SK-N-SH (cell line): ENCODE measurements at regions not wholly inside any gene's neighbourhood (a gene's known extent, or its start where the extent isn't known, plus 50 kb on each side); places are given as distances from the start of the nearest gene placed in this dataset.

ENCODE experiments used
- CTCF ChIA-PET: fragments of 300-600, 350-600 bp; formaldehyde crosslinking; extraction: SDS; loops from one replicate; lab custom pipeline; 2021; lab: Yijun Ruan, JAX
- POLR2A ChIA-PET: fragments of 350-600 bp; sonication (Branson Sonifier 250); formaldehyde crosslinking; extraction: SDS; loops from one replicate; lab custom pipeline; 2020; ENCODE audit warnings: antibody characterized with exemption, inconsistent platforms; lab: Yijun Ruan, JAX
- DNase-seq: peaks from one replicate; pipeline ENCODE4 v3.0.0; 2012
- H2AFZ ChIP-seq: fragments of 200-600 bp; sonication (generic); 2 replicates; pipeline ENCODE4 v1.8.1; 2016; ENCODE audit warnings: antibody characterized with exemption, mild to moderate bottlenecking, low read depth
- H3F3A ChIP-seq: fragments of 200-600 bp; sonication (generic); replicated peaks from 2 replicates; pipeline ENCODE3; 2016; ENCODE audit warnings: antibody characterized with exemption, mild to moderate bottlenecking; ENCODE audit not compliant: insufficient read depth
- H3K27ac ChIP-seq, 2 experiments: fragments of 200-500 bp in 1 of 2; fragments of 200-600 bp in 1 of 2; sonication (Bioruptor generic) in 1 of 2; sonication (generic), shearing (Covaris generic) in 1 of 2; 2 replicates each; pipeline versions ENCODE4 v1.5.1 to v1.6.1; 2014 to 2016; ENCODE audit warnings: low read depth in 2 of 2, inconsistent platforms in 1 of 2, low read length in 1 of 2, mild to moderate bottlenecking in 1 of 2, mixed read lengths in 1 of 2
- H3K27me3 ChIP-seq: fragments of 200-600 bp; sonication (generic), shearing (Covaris generic); 2 replicates; pipeline ENCODE4 v1.6.1; 2016; ENCODE audit warnings: mixed run types; ENCODE audit not compliant: insufficient read depth
- H3K36me3 ChIP-seq, 2 experiments: fragments of 200-500 bp in 1 of 2; fragments of 200-600 bp in 1 of 2; sonication (Bioruptor generic) in 1 of 2; sonication (generic) in 1 of 2; replicated peaks in 1 of 2; 2 replicates each; pipeline versions ENCODE3 to v1.5.1; 2014 to 2016; ENCODE audit warnings: low read length in 1 of 2, mild to moderate bottlenecking in 1 of 2; ENCODE audit not compliant: insufficient read depth in 2 of 2, control insufficient read depth in 1 of 2
- H3K4me1 ChIP-seq, 2 experiments: fragments of 200-500 bp in 1 of 2; fragments of 200-600 bp in 1 of 2; sonication (Bioruptor generic) in 1 of 2; sonication (generic), shearing (Covaris generic) in 1 of 2; 2 replicates each; pipeline versions ENCODE4 v1.5.1 to v1.6.1; 2014 to 2016; ENCODE audit warnings: low read depth in 1 of 2, low read length in 1 of 2, mixed run types in 1 of 2; ENCODE audit not compliant: insufficient read depth in 2 of 2, control insufficient read depth in 1 of 2
- H3K4me2 ChIP-seq: fragments of 200-600 bp; sonication (generic), shearing (Covaris generic); 2 replicates; pipeline ENCODE4 v1.6.1; 2017; ENCODE audit warnings: mixed run types
- H3K4me3 ChIP-seq, 2 experiments: fragments of 200-500 bp in 1 of 2; fragments of 200-600 bp in 1 of 2; sonication (Bioruptor generic) in 1 of 2; sonication (generic), shearing (Covaris generic) in 1 of 2; 2 replicates each; pipeline versions ENCODE4 v1.5.1 to v1.8.1; 2014 to 2016; ENCODE audit warnings: low read depth in 2 of 2, inconsistent platforms in 1 of 2, low read length in 1 of 2, mild to moderate bottlenecking in 1 of 2, mixed read lengths in 1 of 2, moderate library complexity in 1 of 2
- H3K79me2 ChIP-seq: fragments of 200-600 bp; sonication (generic); 2 replicates; pipeline ENCODE4 v1.8.1; 2017; ENCODE audit warnings: mild to moderate bottlenecking; ENCODE audit not compliant: insufficient read depth
- H3K9ac ChIP-seq: fragments of 200-600 bp; sonication (generic); 2 replicates; pipeline ENCODE4 v1.6.1; 2017; ENCODE audit warnings: mixed run types
- H3K9me2 ChIP-seq: fragments of 200-600 bp; sonication (generic); 2 replicates; pipeline ENCODE4 v1.6.1; 2017; ENCODE audit warnings: mixed run types
- H3K9me3 ChIP-seq: fragments of 200-600 bp; sonication (generic); 2 replicates; pipeline ENCODE4 v1.6.1; 2017; ENCODE audit warnings: mixed run types, mild to moderate bottlenecking, moderate library complexity
- H4K20me1 ChIP-seq: fragments of 200-600 bp; sonication (generic); 2 replicates; pipeline ENCODE4 v1.6.1; 2017; ENCODE audit warnings: mild to moderate bottlenecking, mixed run types; ENCODE audit not compliant: insufficient read depth
- CHD2 ChIP-seq: fragments of 150-350 bp; IDR thresholded peaks from 2 replicates; pipeline ENCODE4 v1.6.1; 2018; ENCODE audit warnings: low read length; ENCODE audit not compliant: partially characterized antibody
- EZH2phosphoT487 ChIP-seq: fragments of 200-600 bp; sonication (generic); IDR thresholded peaks from 2 replicates; pipeline ENCODE4 v1.6.1; 2017; ENCODE audit warnings: low read depth, mixed run types, mild to moderate bottlenecking, antibody characterized with exemption, moderate library complexity, borderline replicate concordance
- FOSL2 ChIP-seq: IDR thresholded peaks from 2 replicates; pipeline ENCODE4 v1.4.0; 2012; ENCODE audit warnings: low read depth, mild to moderate bottlenecking, moderate library complexity, borderline replicate concordance
- GABPA ChIP-seq: IDR thresholded peaks from 2 replicates; pipeline ENCODE4 v1.4.0; 2012; ENCODE audit warnings: low read depth, mild to moderate bottlenecking
- GATA2 ChIP-seq: sonication (generic); formaldehyde crosslinking; IDR thresholded peaks from 2 replicates; pipeline ENCODE4 v1.5.0; 2020; ENCODE audit warnings: mild to moderate bottlenecking, missing genetic modification reagents
- JUND ChIP-seq: IDR thresholded peaks from 2 replicates; pipeline ENCODE4 v1.4.0; 2012
- MEF2A ChIP-seq: IDR thresholded peaks from 2 replicates; pipeline ENCODE4 v1.4.0; 2012; ENCODE audit warnings: low read depth, borderline replicate concordance
- NFIC ChIP-seq: IDR thresholded peaks from 2 replicates; pipeline ENCODE4 v1.4.0; 2012; ENCODE audit warnings: borderline replicate concordance
- POLR2AphosphoS5 ChIP-seq: IDR thresholded peaks from 2 replicates; pipeline ENCODE4 v1.6.1; 2012; ENCODE audit warnings: low read depth, low read length
- RCOR1 ChIP-seq: fragments of 150-350 bp; IDR thresholded peaks from 2 replicates; pipeline ENCODE4 v1.6.1; 2017; ENCODE audit warnings: antibody characterized with exemption, low read length
- RFX5 ChIP-seq: IDR thresholded peaks from 2 replicates; pipeline ENCODE4 v1.6.1; 2012; ENCODE audit warnings: mild to moderate bottlenecking, improper control_type of control experiment, low read length
- RXRA ChIP-seq: IDR thresholded peaks from 2 replicates; pipeline ENCODE4 v1.4.0; 2012; ENCODE audit warnings: low read depth, mild to moderate bottlenecking, borderline replicate concordance
- TAF1 ChIP-seq: IDR thresholded peaks from 2 replicates; pipeline ENCODE4 v1.6.1; 2012; ENCODE audit warnings: low read depth, mild to moderate bottlenecking, low read length, moderate library complexity, borderline replicate concordance
- TEAD4 ChIP-seq: IDR thresholded peaks from 2 replicates; pipeline ENCODE4 v1.4.0; 2012; ENCODE audit warnings: mild to moderate bottlenecking, borderline replicate concordance; ENCODE audit not compliant: insufficient read depth
- WGBS: methylation state at CpG from one replicate; pipeline ENCODE4 v1.1.6; 2017; ENCODE audit warnings: low lambda C conversion rate; 5-methylcytosine and 5-hydroxymethylcytosine counted together
- TF ChIP-seq, protein P1 (sequence below): IDR thresholded peaks from 2 replicates; pipeline ENCODE4 v1.4.0; 2012; ENCODE audit warnings: low read depth
- TF ChIP-seq, protein P2 (sequence below): IDR thresholded peaks from 2 replicates; pipeline ENCODE4; 2012
- TF ChIP-seq, protein P3 (sequence below): IDR thresholded peaks from 2 replicates; pipeline ENCODE4 v1.4.0; 2012; ENCODE audit warnings: low read depth, borderline replicate concordance
- TF ChIP-seq, protein P4 (sequence below): IDR thresholded peaks from 2 replicates; pipeline ENCODE4 v1.4.0; 2012; ENCODE audit warnings: low read depth, borderline replicate concordance
- TF ChIP-seq, protein P5 (sequence below): fragments of 200-600 bp; sonication (generic); IDR thresholded peaks from 2 replicates; pipeline ENCODE4 v1.6.1; 2017; ENCODE audit warnings: antibody characterized with exemption, mild to moderate bottlenecking, moderate library complexity

DNA sequence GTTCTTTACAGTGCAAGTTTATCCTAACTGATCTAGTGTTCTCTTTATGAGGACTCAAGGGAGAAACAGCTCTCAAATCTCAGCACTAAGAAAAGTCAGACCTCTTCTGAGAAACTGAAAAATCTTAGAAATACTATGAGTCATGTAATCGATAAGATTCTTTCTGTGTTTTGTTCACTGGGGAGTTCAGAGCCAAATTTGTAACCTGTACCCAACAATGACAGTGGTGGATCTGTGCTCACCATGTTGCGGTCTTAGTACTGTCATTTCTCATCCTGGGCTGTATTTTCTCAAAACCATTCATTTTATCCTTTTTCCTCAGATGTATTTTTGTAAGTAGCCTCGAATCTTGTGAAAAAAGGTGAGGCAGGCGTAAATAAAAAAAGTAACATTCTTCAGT, 146.4 kb downstream of the ACER2 start:
- no peak overlapping the region for H2AFZ ChIP-seq
- H4K20me1 ChIP-seq = no peaks in the 10 kb centered on the region
- H3K27me3 ChIP-seq = no peaks in the 10 kb centered on the region; the same call in 1 of the 2 replicates
- no peak for DNase-seq
- H3K27ac ChIP-seq = no peak overlapping the region
- H3F3A ChIP-seq = no peaks in the 10 kb centered on the region
- H3K9me2 ChIP-seq = no peaks in the 10 kb centered on the region
- ChIA-PET POLR2A (no interaction called here), CTCF (no interaction called here)
- no peaks in the 10 kb centered on the region for H3K79me2 ChIP-seq
- TF ChIP-seq, protein P1, sequence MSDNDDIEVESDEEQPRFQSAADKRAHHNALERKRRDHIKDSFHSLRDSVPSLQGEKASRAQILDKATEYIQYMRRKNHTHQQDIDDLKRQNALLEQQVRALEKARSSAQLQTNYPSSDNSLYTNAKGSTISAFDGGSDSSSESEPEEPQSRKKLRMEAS = no peak
- TF ChIP-seq GATA2 (CRISPR knock-in tag) (no peak), FOSL2 (no peak), CHD2 (no peak), EZH2phosphoT487 (no peak), GABPA (no peak), RXRA (no peak), NFIC (no peak), RFX5 (no peak), MEF2A (no peak), POLR2AphosphoS5 (no peak), RCOR1 (no peak), JUND (no peak), TEAD4 (no peak), TAF1 (no peak)
- TF ChIP-seq, protein P2, sequence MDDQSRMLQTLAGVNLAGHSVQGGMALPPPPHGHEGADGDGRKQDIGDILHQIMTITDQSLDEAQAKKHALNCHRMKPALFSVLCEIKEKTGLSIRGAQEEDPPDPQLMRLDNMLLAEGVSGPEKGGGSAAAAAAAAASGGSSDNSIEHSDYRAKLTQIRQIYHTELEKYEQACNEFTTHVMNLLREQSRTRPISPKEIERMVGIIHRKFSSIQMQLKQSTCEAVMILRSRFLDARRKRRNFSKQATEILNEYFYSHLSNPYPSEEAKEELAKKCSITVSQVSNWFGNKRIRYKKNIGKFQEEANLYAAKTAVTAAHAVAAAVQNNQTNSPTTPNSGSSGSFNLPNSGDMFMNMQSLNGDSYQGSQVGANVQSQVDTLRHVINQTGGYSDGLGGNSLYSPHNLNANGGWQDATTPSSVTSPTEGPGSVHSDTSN = no peak
- TF ChIP-seq, protein P3, sequence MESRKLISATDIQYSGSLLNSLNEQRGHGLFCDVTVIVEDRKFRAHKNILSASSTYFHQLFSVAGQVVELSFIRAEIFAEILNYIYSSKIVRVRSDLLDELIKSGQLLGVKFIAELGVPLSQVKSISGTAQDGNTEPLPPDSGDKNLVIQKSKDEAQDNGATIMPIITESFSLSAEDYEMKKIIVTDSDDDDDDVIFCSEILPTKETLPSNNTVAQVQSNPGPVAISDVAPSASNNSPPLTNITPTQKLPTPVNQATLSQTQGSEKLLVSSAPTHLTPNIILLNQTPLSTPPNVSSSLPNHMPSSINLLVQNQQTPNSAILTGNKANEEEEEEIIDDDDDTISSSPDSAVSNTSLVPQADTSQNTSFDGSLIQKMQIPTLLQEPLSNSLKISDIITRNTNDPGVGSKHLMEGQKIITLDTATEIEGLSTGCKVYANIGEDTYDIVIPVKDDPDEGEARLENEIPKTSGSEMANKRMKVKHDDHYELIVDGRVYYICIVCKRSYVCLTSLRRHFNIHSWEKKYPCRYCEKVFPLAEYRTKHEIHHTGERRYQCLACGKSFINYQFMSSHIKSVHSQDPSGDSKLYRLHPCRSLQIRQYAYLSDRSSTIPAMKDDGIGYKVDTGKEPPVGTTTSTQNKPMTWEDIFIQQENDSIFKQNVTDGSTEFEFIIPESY = no peak
- TF ChIP-seq, protein P4, sequence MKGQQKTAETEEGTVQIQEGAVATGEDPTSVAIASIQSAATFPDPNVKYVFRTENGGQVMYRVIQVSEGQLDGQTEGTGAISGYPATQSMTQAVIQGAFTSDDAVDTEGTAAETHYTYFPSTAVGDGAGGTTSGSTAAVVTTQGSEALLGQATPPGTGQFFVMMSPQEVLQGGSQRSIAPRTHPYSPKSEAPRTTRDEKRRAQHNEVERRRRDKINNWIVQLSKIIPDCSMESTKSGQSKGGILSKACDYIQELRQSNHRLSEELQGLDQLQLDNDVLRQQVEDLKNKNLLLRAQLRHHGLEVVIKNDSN = no peak
- TF ChIP-seq, protein P5, sequence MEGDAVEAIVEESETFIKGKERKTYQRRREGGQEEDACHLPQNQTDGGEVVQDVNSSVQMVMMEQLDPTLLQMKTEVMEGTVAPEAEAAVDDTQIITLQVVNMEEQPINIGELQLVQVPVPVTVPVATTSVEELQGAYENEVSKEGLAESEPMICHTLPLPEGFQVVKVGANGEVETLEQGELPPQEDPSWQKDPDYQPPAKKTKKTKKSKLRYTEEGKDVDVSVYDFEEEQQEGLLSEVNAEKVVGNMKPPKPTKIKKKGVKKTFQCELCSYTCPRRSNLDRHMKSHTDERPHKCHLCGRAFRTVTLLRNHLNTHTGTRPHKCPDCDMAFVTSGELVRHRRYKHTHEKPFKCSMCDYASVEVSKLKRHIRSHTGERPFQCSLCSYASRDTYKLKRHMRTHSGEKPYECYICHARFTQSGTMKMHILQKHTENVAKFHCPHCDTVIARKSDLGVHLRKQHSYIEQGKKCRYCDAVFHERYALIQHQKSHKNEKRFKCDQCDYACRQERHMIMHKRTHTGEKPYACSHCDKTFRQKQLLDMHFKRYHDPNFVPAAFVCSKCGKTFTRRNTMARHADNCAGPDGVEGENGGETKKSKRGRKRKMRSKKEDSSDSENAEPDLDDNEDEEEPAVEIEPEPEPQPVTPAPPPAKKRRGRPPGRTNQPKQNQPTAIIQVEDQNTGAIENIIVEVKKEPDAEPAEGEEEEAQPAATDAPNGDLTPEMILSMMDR = no peak
- H3K9me3 ChIP-seq = no peaks in the 10 kb centered on the region
- no peaks in the 10 kb centered on the region for H3K4me1 ChIP-seq
- WGBS = 14% methylated on average over 4 of the region's 4 CpGs
- no peak overlapping the region for H3K9ac ChIP-seq
- no peak overlapping the region for H3K4me2 ChIP-seq
- no peak overlapping the region for H3K4me3 ChIP-seq
- H3K36me3 ChIP-seq = no peaks in the 10 kb centered on the region
